GM10266 (cell line): ENCODE measurements at regions not wholly inside any gene's neighbourhood (a gene's known extent, or its start where the extent isn't known, plus 50 kb on each side); places are given as distances from the start of the nearest gene placed in this dataset.

Source experiments
- DNase-seq: peaks from one replicate; pipeline ENCODE4 v3.0.0; 2012; ENCODE audit errors: extremely low spot score
- CTCF ChIP-seq: IDR thresholded peaks from 2 replicates; pipeline ENCODE4 v1.5.1; 2012; ENCODE audit warnings: mild to moderate bottlenecking, low read depth; ENCODE audit not compliant: control insufficient read depth, insufficient read depth; ENCODE audit errors: missing control alignments

GRCh38 chr1:78373676-78374075 is 117.1 kb upstream of the PTGFR start:
- no peak for TF ChIP-seq CTCF
- DNase-seq = no peak

GRCh38 chr1:78375996-78376395 is 114.8 kb upstream of the PTGFR start:
- no peak for TF ChIP-seq CTCF
- no peak for DNase-seq

GRCh38 chr1:78377356-78377928 is 113.3 kb upstream of the PTGFR start:
- DNase-seq = no peak
- no peak for TF ChIP-seq CTCF

- no peak for TF ChIP-seq CTCF
- DNase-seq = no peak
Measured at GRCh38 chr1:78383923-78384322, 106.9 kb upstream of the PTGFR start.

GRCh38 chr1:78385744-78386462 is 104.9 kb upstream of the PTGFR start:
- TF ChIP-seq CTCF = no peak
- no peak for DNase-seq

GRCh38 chr1:78387201-78387600 is 103.6 kb upstream of the PTGFR start:
- TF ChIP-seq CTCF = no peak

GRCh38 chr1:78387871-78388270 is 102.9 kb upstream of the PTGFR start:
- TF ChIP-seq CTCF = no peak
- no peak for DNase-seq

More at GRCh38 chr1:78387201-78387600, 103.6 kb upstream of the PTGFR start:
- no peak for DNase-seq
